ENCODE measurements at regions not wholly inside any gene's neighbourhood (a gene's known extent, or its start where the extent isn't known, plus 50 kb on each side); places are given as distances from the start of the nearest gene placed in this dataset.
"Not testable (repeated sequence)": the region's sequence is repeated elsewhere in the genome, so short reads cannot be mapped to it uniquely, and the experiment has no call there.

- TF ChIP-seq TAF1 (conservative IDR thresholded peaks at IDR 0.05) (no peak), ATF3 (IDR thresholded peaks at IDR 0.05) (no peak)
- TF ChIP-seq, protein P1, sequence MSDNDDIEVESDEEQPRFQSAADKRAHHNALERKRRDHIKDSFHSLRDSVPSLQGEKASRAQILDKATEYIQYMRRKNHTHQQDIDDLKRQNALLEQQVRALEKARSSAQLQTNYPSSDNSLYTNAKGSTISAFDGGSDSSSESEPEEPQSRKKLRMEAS (IDR thresholded peaks at IDR 0.05) = no peak
- WGBS = 31% methylated on average over 2 of the region's 2 CpGs
- no peak overlapping the region for H3K27ac ChIP-seq (ENCODE audit: low read depth in 1 of 2, low read length in 2 of 2)
Measured at GRCh38 chr4:14169460-14169859, 541.9 kb upstream of the BOD1L1 start.

DNA sequence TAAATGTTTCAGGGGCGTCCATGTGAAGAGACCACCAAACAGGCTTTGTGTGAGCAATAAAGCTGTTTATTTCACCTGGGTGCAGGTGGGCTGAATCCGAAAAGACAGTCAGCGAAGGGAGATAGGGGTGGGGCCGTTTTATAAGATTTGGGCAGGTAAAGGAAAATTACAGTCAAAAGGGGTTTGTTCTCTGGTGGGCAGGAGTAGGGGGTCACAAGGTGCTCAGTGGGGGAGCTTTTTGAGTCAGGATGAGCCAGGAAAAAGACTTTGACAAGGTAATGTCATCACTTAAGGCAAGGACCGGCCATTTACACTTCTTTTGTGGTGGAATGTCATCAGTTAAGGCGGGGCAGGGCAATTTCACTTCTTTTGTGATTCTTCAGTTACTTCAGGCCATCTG lies 542.4 kb upstream of the BOD1L1 start:
- H3K27ac ChIP-seq (ENCODE audit: low read depth in 1 of 2, low read length in 2 of 2); H3K9me3 ChIP-seq (ENCODE audit: control insufficient read depth in 4 of 4, low read length in 3 of 4); H3K9ac ChIP-seq (ENCODE audit: low read depth in 1 of 2, low read length in 2 of 2); H3K4me1 ChIP-seq (ENCODE audit: control insufficient read depth in 4 of 4, insufficient read depth in 4 of 4, low read length in 3 of 4); H3K27me3 ChIP-seq (ENCODE audit: control insufficient read depth in 4 of 4, insufficient read depth in 4 of 4, low read length in 3 of 4); H3K36me3 ChIP-seq (ENCODE audit: control insufficient read depth in 4 of 4, insufficient read depth in 3 of 4, low read depth in 1 of 4, low read length in 3 of 4); H3K4me3 ChIP-seq (ENCODE audit: low read depth in 1 of 3, low read length in 3 of 3); DNase-seq (ENCODE audit: low spot score): not testable (repeated sequence)
- WGBS = 79% methylated on average over 6 of the region's 6 CpGs

More at GRCh38 chr4:14169460-14169859, 541.9 kb upstream of the BOD1L1 start:
- no peaks in the 10 kb centered on the region for H3K9me3 ChIP-seq (ENCODE audit: control insufficient read depth in 4 of 4, low read length in 3 of 4)
- no peaks in the 10 kb centered on the region for H3K27me3 ChIP-seq (ENCODE audit: control insufficient read depth in 4 of 4, insufficient read depth in 4 of 4, low read length in 3 of 4)
- H3K9ac ChIP-seq (ENCODE audit: low read depth in 1 of 2, low read length in 2 of 2) = no peak overlapping the region
- no peak for DNase-seq (ENCODE audit: low spot score)
- H3K36me3 ChIP-seq (ENCODE audit: control insufficient read depth in 4 of 4, insufficient read depth in 3 of 4, low read depth in 1 of 4, low read length in 3 of 4) = no peaks in the 10 kb centered on the region
- H3K4me1 ChIP-seq (ENCODE audit: control insufficient read depth in 4 of 4, insufficient read depth in 4 of 4, low read length in 3 of 4) = peaks cover 0 to 6% (median 0%) of the 10 kb centered on the region in 4 donors
- no peak overlapping the region for H3K4me3 ChIP-seq (ENCODE audit: low read depth in 1 of 3, low read length in 3 of 3)

DNA sequence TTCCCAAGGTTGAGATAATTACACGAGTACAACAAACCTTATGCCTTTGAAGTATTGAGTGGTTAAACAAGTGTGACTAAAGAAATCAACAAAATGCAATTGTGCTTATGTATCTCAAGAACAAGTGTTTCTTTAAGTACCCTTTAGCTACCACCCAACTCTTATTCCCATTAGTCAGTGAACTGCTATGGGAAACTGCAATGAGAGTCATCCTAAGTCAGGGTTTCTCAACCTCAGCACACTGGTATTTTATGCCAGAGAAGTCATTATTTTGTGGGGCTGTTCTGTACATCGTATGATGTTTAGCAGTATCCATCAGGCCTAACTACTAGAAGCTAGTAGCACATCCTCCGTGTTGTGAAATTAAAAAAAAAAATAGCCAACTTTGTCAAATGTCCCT lies 549.1 kb upstream of the BOD1L1 start:
- WGBS = 78% methylated on average over 3 of the region's 3 CpGs
- Histone ChIP-seq H3K9me3 (ENCODE audit: control insufficient read depth in 4 of 4, low read length in 3 of 4) (no peaks in the 10 kb centered on the region), H3K27ac (ENCODE audit: low read depth in 1 of 2, low read length in 2 of 2) (no peak overlapping the region), H3K9ac (ENCODE audit: low read depth in 1 of 2, low read length in 2 of 2) (no peak overlapping the region), H3K4me3 (ENCODE audit: low read depth in 1 of 3, low read length in 3 of 3) (no peak overlapping the region), H3K27me3 (ENCODE audit: control insufficient read depth in 4 of 4, insufficient read depth in 4 of 4, low read length in 3 of 4) (no peaks in the 10 kb centered on the region), H3K36me3 (ENCODE audit: control insufficient read depth in 4 of 4, insufficient read depth in 3 of 4, low read depth in 1 of 4, low read length in 3 of 4) (no peaks in the 10 kb centered on the region), H3K4me1 (ENCODE audit: control insufficient read depth in 4 of 4, insufficient read depth in 4 of 4, low read length in 3 of 4) (peaks cover 0 to 16% (median 3%) of the 10 kb centered on the region in 4 donors)
- no peak for DNase-seq (ENCODE audit: low spot score)
- TF ChIP-seq NR2F2 (IDR thresholded peaks at IDR 0.05) (no peak), SP1 (IDR thresholded peaks at IDR 0.05) (no peak), EGR1 (IDR thresholded peaks at IDR 0.05; ENCODE audit: low read depth in 2 of 2) (no peak), REST (IDR thresholded peaks at IDR 0.05) (no peak), JUND (IDR thresholded peaks at IDR 0.05) (no peak), RXRA (IDR thresholded peaks at IDR 0.05) (no peak), HNF4A (conservative IDR thresholded peaks at IDR 0.05) (no peak), ATF3 (IDR thresholded peaks at IDR 0.05) (no peak), HNF4G (IDR thresholded peaks at IDR 0.05) (no peak), FOXA1 (IDR thresholded peaks at IDR 0.05) (no peak), TAF1 (conservative IDR thresholded peaks at IDR 0.05) (no peak), FOXA2 (IDR thresholded peaks at IDR 0.05) (no peak), GABPA (IDR thresholded peaks at IDR 0.05 in 1 of 2, conservative IDR thresholded peaks at IDR 0.05 in 1 of 2) (no peak), RAD21 (IDR thresholded peaks at IDR 0.05) (no peak), YY1 (IDR thresholded peaks at IDR 0.05) (no peak)
- TF ChIP-seq, protein P2, sequence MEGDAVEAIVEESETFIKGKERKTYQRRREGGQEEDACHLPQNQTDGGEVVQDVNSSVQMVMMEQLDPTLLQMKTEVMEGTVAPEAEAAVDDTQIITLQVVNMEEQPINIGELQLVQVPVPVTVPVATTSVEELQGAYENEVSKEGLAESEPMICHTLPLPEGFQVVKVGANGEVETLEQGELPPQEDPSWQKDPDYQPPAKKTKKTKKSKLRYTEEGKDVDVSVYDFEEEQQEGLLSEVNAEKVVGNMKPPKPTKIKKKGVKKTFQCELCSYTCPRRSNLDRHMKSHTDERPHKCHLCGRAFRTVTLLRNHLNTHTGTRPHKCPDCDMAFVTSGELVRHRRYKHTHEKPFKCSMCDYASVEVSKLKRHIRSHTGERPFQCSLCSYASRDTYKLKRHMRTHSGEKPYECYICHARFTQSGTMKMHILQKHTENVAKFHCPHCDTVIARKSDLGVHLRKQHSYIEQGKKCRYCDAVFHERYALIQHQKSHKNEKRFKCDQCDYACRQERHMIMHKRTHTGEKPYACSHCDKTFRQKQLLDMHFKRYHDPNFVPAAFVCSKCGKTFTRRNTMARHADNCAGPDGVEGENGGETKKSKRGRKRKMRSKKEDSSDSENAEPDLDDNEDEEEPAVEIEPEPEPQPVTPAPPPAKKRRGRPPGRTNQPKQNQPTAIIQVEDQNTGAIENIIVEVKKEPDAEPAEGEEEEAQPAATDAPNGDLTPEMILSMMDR (IDR thresholded peaks at IDR 0.05; ENCODE audit: low read depth, low read length, missing input control) = no peak
- TF ChIP-seq, protein P1 (IDR thresholded peaks at IDR 0.05) = no peak
- TF ChIP-seq, protein P3, sequence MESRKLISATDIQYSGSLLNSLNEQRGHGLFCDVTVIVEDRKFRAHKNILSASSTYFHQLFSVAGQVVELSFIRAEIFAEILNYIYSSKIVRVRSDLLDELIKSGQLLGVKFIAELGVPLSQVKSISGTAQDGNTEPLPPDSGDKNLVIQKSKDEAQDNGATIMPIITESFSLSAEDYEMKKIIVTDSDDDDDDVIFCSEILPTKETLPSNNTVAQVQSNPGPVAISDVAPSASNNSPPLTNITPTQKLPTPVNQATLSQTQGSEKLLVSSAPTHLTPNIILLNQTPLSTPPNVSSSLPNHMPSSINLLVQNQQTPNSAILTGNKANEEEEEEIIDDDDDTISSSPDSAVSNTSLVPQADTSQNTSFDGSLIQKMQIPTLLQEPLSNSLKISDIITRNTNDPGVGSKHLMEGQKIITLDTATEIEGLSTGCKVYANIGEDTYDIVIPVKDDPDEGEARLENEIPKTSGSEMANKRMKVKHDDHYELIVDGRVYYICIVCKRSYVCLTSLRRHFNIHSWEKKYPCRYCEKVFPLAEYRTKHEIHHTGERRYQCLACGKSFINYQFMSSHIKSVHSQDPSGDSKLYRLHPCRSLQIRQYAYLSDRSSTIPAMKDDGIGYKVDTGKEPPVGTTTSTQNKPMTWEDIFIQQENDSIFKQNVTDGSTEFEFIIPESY (IDR thresholded peaks at IDR 0.05) = no peak

Measured in liver (tissue), 8 donors.